ENCODE measurements at regions not wholly inside any gene's neighbourhood (a gene's known extent, or its start where the extent isn't known, plus 50 kb on each side); places are given as distances from the start of the nearest gene placed in this dataset.

GRCh38 chr9:100725371-100725770, 147.5 kb downstream of the CAVIN4 start:
- H3K9ac ChIP-seq (ENCODE audit: control insufficient read depth, insufficient read depth, low read length), result no peak overlapping the region
- intact Hi-C loops (cut with micrococcal nuclease; ENCODE audit: unreplicated experiment), result no loop called here
- FAIRE-seq (no peak), ATAC-seq (no peak), DNase-seq (ENCODE audit: low read depth, low spot score) (no peak)
- H3K4me3 ChIP-seq, result no peak overlapping the region
- ChIA-PET POLR2A (no interaction called here), RAD21 (ENCODE audit: unreplicated experiment) (no interaction called here), SMC1A (ENCODE audit: uncharacterized antibody, unreplicated experiment) (no interaction called here), CTCF (interaction anchor here (1.0 kb wide), 1 partner anchor 8 kb away, joined by 3 read pairs; no protein-coding TSS in a partner anchor)
- H3K4me1 ChIP-seq (ENCODE audit: control insufficient read depth, insufficient read depth, low read length), result no peaks in the 10 kb centered on the region
- in situ Hi-C loops (cut with MboI), result no loop called here
- H3K27me3 ChIP-seq (replicated peaks in 1 of 2; ENCODE audit: control insufficient read depth in 2 of 2, insufficient read depth in 2 of 2, low read length in 1 of 2), result no peaks in the 10 kb centered on the region
- H3K9me3 ChIP-seq (replicated peaks; ENCODE audit: control insufficient read depth, insufficient read depth, low read length), result no peaks in the 10 kb centered on the region
- H3K36me3 ChIP-seq (ENCODE audit: control insufficient read depth in 2 of 2, insufficient read depth in 2 of 2, low read length in 1 of 2), result no peaks in the 10 kb centered on the region
- H3K27ac ChIP-seq (ENCODE audit: control insufficient read depth, insufficient read depth), result no peak overlapping the region
- WGBS (ENCODE audit: insufficient coverage, insufficient replicate concordance, low lambda C conversion rate, missing lambda C conversion rate), result 2% methylated on average over 3 of the region's 3 CpGs
- H3K79me2 ChIP-seq (ENCODE audit: control insufficient read depth, insufficient read depth, low read length), result no peaks in the 10 kb centered on the region
- no peak overlapping the region for H3K4me2 ChIP-seq (ENCODE audit: control insufficient read depth, insufficient read depth)
- H4K20me1 ChIP-seq (ENCODE audit: control insufficient read depth, insufficient read depth), result no peaks in the 10 kb centered on the region
- no TSS peak for BruUV-seq (replicated peaks)
- H2AFZ ChIP-seq (ENCODE audit: control insufficient read depth, low read depth, low read length), result no peak overlapping the region
- TF ChIP-seq RAD51 (IDR thresholded peaks at IDR 0.05) (no peak), ASH2L (IDR thresholded peaks at IDR 0.05; ENCODE audit: borderline replicate concordance, low read depth) (no peak), MAX (IDR thresholded peaks at IDR 0.05; ENCODE audit: low read depth, low read length) (no peak), STAT3 (IDR thresholded peaks at IDR 0.05; ENCODE audit: low read depth, low read length) (no peak), SMAD5 (IDR thresholded peaks at IDR 0.05; ENCODE audit: low read depth) (no peak), PAX5 (IDR thresholded peaks at IDR 0.05; ENCODE audit: borderline replicate concordance, low read depth, low read length) (no peak), PML (IDR thresholded peaks at IDR 0.05; ENCODE audit: low read length) (no peak), HCFC1 (IDR thresholded peaks at IDR 0.05; ENCODE audit: low read length) (no peak), ZSCAN29 (IDR thresholded peaks at IDR 0.05) (no peak), ZNF274 (IDR thresholded peaks at IDR 0.05; ENCODE audit: insufficient read depth, insufficient read length) (no peak), MXI1 (IDR thresholded peaks at IDR 0.05; ENCODE audit: low read depth, low read length) (no peak)
